ENCODE measurements at regions not wholly inside any gene's neighbourhood (a gene's known extent, or its start where the extent isn't known, plus 50 kb on each side); places are given as distances from the start of the nearest gene placed in this dataset.

GRCh38 chr7:115883629-115884028, 146.9 kb downstream of the TFEC start:
- no peaks in the 10 kb centered on the region for H3K27me3 ChIP-seq (ENCODE audit: control insufficient read depth, insufficient read depth, low read length, poor library complexity, severe bottlenecking)
- no peaks in the 10 kb centered on the region for H3K9me3 ChIP-seq (ENCODE audit: control insufficient read depth, low read length)
- no peak overlapping the region for H3K27ac ChIP-seq (ENCODE audit: insufficient read depth, low read depth, low read length, poor library complexity, severe bottlenecking)
- no peak overlapping the region for H3K4me3 ChIP-seq (ENCODE audit: insufficient read depth, low read depth, low read length)
- WGBS, 2 experiments = 90 to 93% methylated on average over 6 of the region's 6 CpGs
- no peaks in the 10 kb centered on the region for H3K36me3 ChIP-seq (ENCODE audit: control insufficient read depth, insufficient read depth, low read length)
- no peaks in the 10 kb centered on the region for H3K4me1 ChIP-seq (ENCODE audit: control insufficient read depth, insufficient read depth, low read length)

- Histone ChIP-seq H3K4me3 (ENCODE audit: insufficient read depth, low read depth, low read length) (no peak overlapping the region), H3K9me3 (ENCODE audit: control insufficient read depth, low read length) (no peaks in the 10 kb centered on the region), H3K4me1 (ENCODE audit: control insufficient read depth, insufficient read depth, low read length) (no peaks in the 10 kb centered on the region), H3K36me3 (ENCODE audit: control insufficient read depth, insufficient read depth, low read length) (no peaks in the 10 kb centered on the region), H3K27me3 (ENCODE audit: control insufficient read depth, insufficient read depth, low read length, poor library complexity, severe bottlenecking) (no peaks in the 10 kb centered on the region), H3K27ac (ENCODE audit: insufficient read depth, low read depth, low read length, poor library complexity, severe bottlenecking) (no peak overlapping the region)
- 95 to 97% methylated on average over 2 of the region's 2 CpGs for WGBS, 2 experiments
These were observed 149.1 kb downstream of the TFEC start for GRCh38 chr7:115881476-115881875.

GRCh38 chr7:115879171-115879570, 151.4 kb downstream of the TFEC start:
- Histone ChIP-seq H3K27me3 (ENCODE audit: control insufficient read depth, insufficient read depth, low read length, poor library complexity, severe bottlenecking) (no peaks in the 10 kb centered on the region), H3K27ac (ENCODE audit: insufficient read depth, low read depth, low read length, poor library complexity, severe bottlenecking) (no peak overlapping the region), H3K9me3 (ENCODE audit: control insufficient read depth, low read length) (no peaks in the 10 kb centered on the region), H3K4me3 (ENCODE audit: insufficient read depth, low read depth, low read length) (no peak overlapping the region), H3K36me3 (ENCODE audit: control insufficient read depth, insufficient read depth, low read length) (no peaks in the 10 kb centered on the region), H3K4me1 (ENCODE audit: control insufficient read depth, insufficient read depth, low read length) (no peaks in the 10 kb centered on the region)
- 90 to 92% methylated on average over 2 of the region's 2 CpGs for WGBS, 2 experiments

GRCh38 chr7:115869801-115870200, 160.8 kb downstream of the TFEC start:
- H3K4me1 ChIP-seq (ENCODE audit: control insufficient read depth, insufficient read depth, low read length) = no peaks in the 10 kb centered on the region

GRCh38 chr7:115869190-115869589, 161.4 kb downstream of the TFEC start:
- Histone ChIP-seq H3K4me3 (ENCODE audit: insufficient read depth, low read depth, low read length) (no peak overlapping the region), H3K27ac (ENCODE audit: insufficient read depth, low read depth, low read length, poor library complexity, severe bottlenecking) (no peak overlapping the region), H3K36me3 (ENCODE audit: control insufficient read depth, insufficient read depth, low read length) (no peaks in the 10 kb centered on the region), H3K27me3 (ENCODE audit: control insufficient read depth, insufficient read depth, low read length, poor library complexity, severe bottlenecking) (no peaks in the 10 kb centered on the region), H3K4me1 (ENCODE audit: control insufficient read depth, insufficient read depth, low read length) (no peaks in the 10 kb centered on the region), H3K9me3 (ENCODE audit: control insufficient read depth, low read length) (no peaks in the 10 kb centered on the region)
- WGBS, 2 experiments = 90 to 97% methylated on average over 3 of the region's 3 CpGs

More at GRCh38 chr7:115869801-115870200, 160.8 kb downstream of the TFEC start:
- no peak overlapping the region for H3K4me3 ChIP-seq (ENCODE audit: insufficient read depth, low read depth, low read length)
- H3K9me3 ChIP-seq (ENCODE audit: control insufficient read depth, low read length) = no peaks in the 10 kb centered on the region
- H3K27ac ChIP-seq (ENCODE audit: insufficient read depth, low read depth, low read length, poor library complexity, severe bottlenecking) = no peak overlapping the region
- H3K36me3 ChIP-seq (ENCODE audit: control insufficient read depth, insufficient read depth, low read length) = no peaks in the 10 kb centered on the region
- no peaks in the 10 kb centered on the region for H3K27me3 ChIP-seq (ENCODE audit: control insufficient read depth, insufficient read depth, low read length, poor library complexity, severe bottlenecking)

GRCh38 chr7:115868369-115868768, 162.2 kb downstream of the TFEC start:
- H3K4me1 ChIP-seq (ENCODE audit: control insufficient read depth, insufficient read depth, low read length) = no peaks in the 10 kb centered on the region
- 90 to 94% methylated on average over 4 of the region's 4 CpGs for WGBS, 2 experiments
- no peak overlapping the region for H3K27ac ChIP-seq (ENCODE audit: insufficient read depth, low read depth, low read length, poor library complexity, severe bottlenecking)
- H3K4me3 ChIP-seq (ENCODE audit: insufficient read depth, low read depth, low read length) = no peak overlapping the region
- no peaks in the 10 kb centered on the region for H3K36me3 ChIP-seq (ENCODE audit: control insufficient read depth, insufficient read depth, low read length)
- no peaks in the 10 kb centered on the region for H3K9me3 ChIP-seq (ENCODE audit: control insufficient read depth, low read length)
- H3K27me3 ChIP-seq (ENCODE audit: control insufficient read depth, insufficient read depth, low read length, poor library complexity, severe bottlenecking) = no peaks in the 10 kb centered on the region

GRCh38 chr7:115864082-115864481, 166.5 kb downstream of the TFEC start:
- no peaks in the 10 kb centered on the region for H3K36me3 ChIP-seq (ENCODE audit: control insufficient read depth, insufficient read depth, low read length)
- no peak overlapping the region for H3K4me3 ChIP-seq (ENCODE audit: insufficient read depth, low read depth, low read length)
- H3K27ac ChIP-seq (ENCODE audit: insufficient read depth, low read depth, low read length, poor library complexity, severe bottlenecking) = no peak overlapping the region
- no peaks in the 10 kb centered on the region for H3K4me1 ChIP-seq (ENCODE audit: control insufficient read depth, insufficient read depth, low read length)
- H3K9me3 ChIP-seq (ENCODE audit: control insufficient read depth, low read length) = no peaks in the 10 kb centered on the region
- no peaks in the 10 kb centered on the region for H3K27me3 ChIP-seq (ENCODE audit: control insufficient read depth, insufficient read depth, low read length, poor library complexity, severe bottlenecking)
- 93 to 98% methylated on average over 2 of the region's 2 CpGs for WGBS, 2 experiments

- no peaks in the 10 kb centered on the region for H3K36me3 ChIP-seq (ENCODE audit: control insufficient read depth, insufficient read depth, low read length)
- WGBS, 2 experiments = no CpG with 5 or more reads among the region's 1 CpG
- H3K4me3 ChIP-seq (ENCODE audit: insufficient read depth, low read depth, low read length) = no peak overlapping the region
- no peak overlapping the region for H3K27ac ChIP-seq (ENCODE audit: insufficient read depth, low read depth, low read length, poor library complexity, severe bottlenecking)
- H3K4me1 ChIP-seq (ENCODE audit: control insufficient read depth, insufficient read depth, low read length) = no peaks in the 10 kb centered on the region
- H3K27me3 ChIP-seq (ENCODE audit: control insufficient read depth, insufficient read depth, low read length, poor library complexity, severe bottlenecking) = no peaks in the 10 kb centered on the region
- no peaks in the 10 kb centered on the region for H3K9me3 ChIP-seq (ENCODE audit: control insufficient read depth, low read length)
These were observed 179.3 kb downstream of the TFEC start for GRCh38 chr7:115851291-115851690.

GRCh38 chr7:115850774-115851173, 179.8 kb downstream of the TFEC start:
- Histone ChIP-seq H3K27ac (ENCODE audit: insufficient read depth, low read depth, low read length, poor library complexity, severe bottlenecking) (no peak overlapping the region), H3K4me3 (ENCODE audit: insufficient read depth, low read depth, low read length) (no peak overlapping the region), H3K4me1 (ENCODE audit: control insufficient read depth, insufficient read depth, low read length) (no peaks in the 10 kb centered on the region), H3K9me3 (ENCODE audit: control insufficient read depth, low read length) (no peaks in the 10 kb centered on the region), H3K36me3 (ENCODE audit: control insufficient read depth, insufficient read depth, low read length) (no peaks in the 10 kb centered on the region), H3K27me3 (ENCODE audit: control insufficient read depth, insufficient read depth, low read length, poor library complexity, severe bottlenecking) (no peaks in the 10 kb centered on the region)
- 86 to 93% methylated on average over 3 of the region's 3 CpGs for WGBS, 2 experiments

GRCh38 chr7:115844857-115845256, 185.7 kb downstream of the TFEC start:
- Histone ChIP-seq H3K27ac (ENCODE audit: insufficient read depth, low read depth, low read length, poor library complexity, severe bottlenecking) (no peak overlapping the region), H3K27me3 (ENCODE audit: control insufficient read depth, insufficient read depth, low read length, poor library complexity, severe bottlenecking) (no peaks in the 10 kb centered on the region), H3K9me3 (ENCODE audit: control insufficient read depth, low read length) (no peaks in the 10 kb centered on the region), H3K4me3 (ENCODE audit: insufficient read depth, low read depth, low read length) (no peak overlapping the region), H3K4me1 (ENCODE audit: control insufficient read depth, insufficient read depth, low read length) (no peaks in the 10 kb centered on the region), H3K36me3 (ENCODE audit: control insufficient read depth, insufficient read depth, low read length) (no peaks in the 10 kb centered on the region)
- 95 to 100% methylated on average over 1 of the region's 1 CpG for WGBS, 2 experiments

GRCh38 chr7:115840702-115841101, 189.9 kb downstream of the TFEC start:
- Histone ChIP-seq H3K9me3 (ENCODE audit: control insufficient read depth, low read length) (no peaks in the 10 kb centered on the region), H3K27me3 (ENCODE audit: control insufficient read depth, insufficient read depth, low read length, poor library complexity, severe bottlenecking) (no peaks in the 10 kb centered on the region), H3K27ac (ENCODE audit: insufficient read depth, low read depth, low read length, poor library complexity, severe bottlenecking) (no peak overlapping the region), H3K36me3 (ENCODE audit: control insufficient read depth, insufficient read depth, low read length) (no peaks in the 10 kb centered on the region), H3K4me3 (ENCODE audit: insufficient read depth, low read depth, low read length) (no peak overlapping the region), H3K4me1 (ENCODE audit: control insufficient read depth, insufficient read depth, low read length) (no peaks in the 10 kb centered on the region)
- WGBS, 2 experiments = 89 to 90% methylated on average over 3 of the region's 3 CpGs

All from ectodermal cell (in vitro differentiated cells).